Kidney tubule cell (primary cell): ENCODE measurements at regions not wholly inside any gene's neighbourhood (a gene's known extent, or its start where the extent isn't known, plus 50 kb on each side); places are given as distances from the start of the nearest gene placed in this dataset.

ENCODE experiments used
- DNase-seq: peaks from one replicate; pipeline ENCODE4 v3.0.0-alpha.2; 2018; ENCODE audit warnings: low spot score

- no peak for DNase-seq
These were observed 151.7 kb downstream of the DMRT2 start for GRCh38 chr9:1201901-1202300.

- no peak for DNase-seq
These were observed 152.5 kb downstream of the DMRT2 start for GRCh38 chr9:1202512-1203280.

GRCh38 chr9:1207686-1208085, 157.5 kb downstream of the DMRT2 start:
- peak; percentile 15 for DNase-seq

GRCh38 chr9:1208157-1208556, 158.0 kb downstream of the DMRT2 start:
- peak; percentile 26 for DNase-seq

GRCh38 chr9:1210954-1211353, 160.8 kb downstream of the DMRT2 start:
- DNase-seq: peak; percentile 19

- DNase-seq: peak; percentile 56
These were observed 166.4 kb downstream of the DMRT2 start for GRCh38 chr9:1216532-1216931.

- DNase-seq: no peak
These were observed 166.9 kb downstream of the DMRT2 start for GRCh38 chr9:1217076-1217475.

GRCh38 chr9:1219284-1219683, 169.1 kb downstream of the DMRT2 start:
- DNase-seq: peak; percentile 28

GRCh38 chr9:1221298-1221697, 171.1 kb downstream of the DMRT2 start:
- no peak for DNase-seq

GRCh38 chr9:1222511-1222910, 172.4 kb downstream of the DMRT2 start:
- peak; percentile 6 for DNase-seq

- peak; percentile 76 for DNase-seq
These were observed 182.1 kb downstream of the DMRT2 start for GRCh38 chr9:1231998-1232919.

GRCh38 chr9:1233568-1233967, 183.4 kb downstream of the DMRT2 start:
- DNase-seq: no peak

GRCh38 chr9:1235650-1236049, 185.5 kb downstream of the DMRT2 start:
- DNase-seq: no peak

- no peak for DNase-seq
These were observed 185.9 kb downstream of the DMRT2 start for GRCh38 chr9:1236061-1236460.

GRCh38 chr9:1238407-1238806, 188.2 kb downstream of the DMRT2 start:
- DNase-seq: no peak

- no peak for DNase-seq
These were observed 198.6 kb downstream of the DMRT2 start for GRCh38 chr9:1248743-1249142.

- DNase-seq: no peak
These were observed 203.2 kb downstream of the DMRT2 start for GRCh38 chr9:1253064-1253979.

GRCh38 chr9:1254071-1254470, 203.9 kb downstream of the DMRT2 start:
- DNase-seq: no peak

GRCh38 chr9:1256178-1256577, 206.0 kb downstream of the DMRT2 start:
- DNase-seq: no peak

GRCh38 chr9:1261266-1261665, 211.1 kb downstream of the DMRT2 start:
- no peak for DNase-seq

GRCh38 chr9:1261879-1262766, 212.0 kb downstream of the DMRT2 start:
- no peak for DNase-seq
